Stimulated activated naive B cell treated with anti-CD40 and anti-IgM and Interleukin-4, amounts not matched to agents 10 μg/mL and 1 μg/mL and 100 μg/mL, for 72 hours (primary cell): ENCODE measurements at regions not wholly inside any gene's neighbourhood (a gene's known extent, or its start where the extent isn't known, plus 50 kb on each side); places are given as distances from the start of the nearest gene placed in this dataset.
"Not testable (repeated sequence)": the region's sequence is repeated elsewhere in the genome, so short reads cannot be mapped to it uniquely, and the experiment has no call there.

ENCODE experiments used
- ATAC-seq, 2 donors: fragments of 150-1000 bp; cut with Tn5 transposase; replicated peaks; 2 replicates each; pipeline ENCODE4 v1.10.0; 2021; ENCODE audit warnings: moderate library complexity in 1 of 2
- DNase-seq: peaks from one replicate; pipeline ENCODE4 v3.0.0; 2021
- H3K27ac Mint-ChIP-seq: one replicate; pipeline ENCODE4 v1.8.0; 2022; ENCODE audit warnings: mild to moderate bottlenecking, mixed read lengths
- H3K27me3 Mint-ChIP-seq, 2 donors: one replicate each; pipeline ENCODE4 v1.8.0; 2022; ENCODE audit warnings: mixed read lengths in 2 of 2
- H3K36me3 Mint-ChIP-seq, 2 donors: one replicate each; pipeline ENCODE4 v1.8.0; 2022; ENCODE audit warnings: mixed read lengths in 2 of 2, mild to moderate bottlenecking in 1 of 2
- H3K4me1 Mint-ChIP-seq, 2 donors: one replicate each; pipeline ENCODE4 v1.8.0; 2022; ENCODE audit warnings: mixed read lengths in 2 of 2, mild to moderate bottlenecking in 1 of 2
- H3K4me3 Mint-ChIP-seq, 2 donors: one replicate each; pipeline ENCODE4 v1.8.0; 2022; ENCODE audit warnings: mild to moderate bottlenecking in 2 of 2, mixed read lengths in 2 of 2, moderate library complexity in 1 of 2
- H3K9me3 Mint-ChIP-seq, 2 donors: one replicate each; pipeline ENCODE4 v1.8.0; 2022; ENCODE audit warnings: mixed read lengths in 2 of 2, mild to moderate bottlenecking in 1 of 2

DNA sequence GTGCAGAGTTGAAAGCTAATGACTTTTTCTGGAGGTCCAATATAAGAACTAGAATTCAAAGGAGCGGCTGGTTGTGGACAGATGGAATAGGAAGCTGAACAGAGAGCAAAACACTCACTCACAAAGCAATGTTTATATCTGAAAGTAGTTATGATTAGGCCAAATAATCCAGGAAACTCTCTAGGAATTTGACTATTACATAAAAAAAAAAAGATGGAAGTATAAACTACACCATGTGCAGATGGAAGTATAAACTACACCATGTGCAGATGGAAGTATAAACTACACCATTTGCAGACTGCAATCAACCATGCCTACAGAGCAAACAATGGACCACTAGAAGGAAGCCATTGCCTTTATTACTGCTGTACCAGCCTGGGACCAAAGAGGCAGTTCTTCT lies 771.1 kb downstream of the BRINP3 start:
- no peak overlapping the region for H3K27ac Mint-ChIP-seq
- H3K4me1 Mint-ChIP-seq, result no peaks in the 10 kb centered on the region
- ATAC-seq (no peak), DNase-seq (no peak)
- peaks cover 0 to 9% of the 10 kb centered on the region in 2 donors for H3K9me3 Mint-ChIP-seq
- no peak overlapping the region for H3K4me3 Mint-ChIP-seq
- no peaks in the 10 kb centered on the region for H3K27me3 Mint-ChIP-seq
- H3K36me3 Mint-ChIP-seq, result no peaks in the 10 kb centered on the region

DNA sequence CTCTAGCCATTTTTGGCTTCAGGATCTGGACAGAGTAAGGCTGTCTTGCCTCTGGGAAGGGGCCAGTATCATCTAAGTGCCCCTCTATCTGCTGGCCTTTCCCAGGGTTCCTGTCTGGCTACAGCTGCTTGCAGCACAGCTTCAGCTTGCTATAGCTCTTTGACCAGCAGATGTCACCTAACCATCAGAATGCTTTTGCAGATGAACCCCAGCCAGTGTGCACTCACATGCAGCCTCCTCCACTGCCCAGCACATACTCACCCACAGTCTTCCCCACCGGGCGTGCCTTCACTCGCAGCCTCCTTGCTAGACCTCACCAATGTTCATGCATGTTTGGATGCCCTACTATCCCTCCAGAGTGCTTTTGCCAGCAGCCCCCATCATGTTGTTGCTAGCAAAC lies 769.0 kb downstream of the BRINP3 start:
- Mint-ChIP-seq H3K36me3 (no peaks in the 10 kb centered on the region), H3K9me3 (peaks cover 0 to 13% of the 10 kb centered on the region in 2 donors), H3K27me3 (no peaks in the 10 kb centered on the region), H3K4me3 (no peak overlapping the region), H3K27ac (no peak overlapping the region), H3K4me1 (no peaks in the 10 kb centered on the region)
- peak in 1 of 2 donors; percentile 10 for ATAC-seq
- no peak for DNase-seq

DNA sequence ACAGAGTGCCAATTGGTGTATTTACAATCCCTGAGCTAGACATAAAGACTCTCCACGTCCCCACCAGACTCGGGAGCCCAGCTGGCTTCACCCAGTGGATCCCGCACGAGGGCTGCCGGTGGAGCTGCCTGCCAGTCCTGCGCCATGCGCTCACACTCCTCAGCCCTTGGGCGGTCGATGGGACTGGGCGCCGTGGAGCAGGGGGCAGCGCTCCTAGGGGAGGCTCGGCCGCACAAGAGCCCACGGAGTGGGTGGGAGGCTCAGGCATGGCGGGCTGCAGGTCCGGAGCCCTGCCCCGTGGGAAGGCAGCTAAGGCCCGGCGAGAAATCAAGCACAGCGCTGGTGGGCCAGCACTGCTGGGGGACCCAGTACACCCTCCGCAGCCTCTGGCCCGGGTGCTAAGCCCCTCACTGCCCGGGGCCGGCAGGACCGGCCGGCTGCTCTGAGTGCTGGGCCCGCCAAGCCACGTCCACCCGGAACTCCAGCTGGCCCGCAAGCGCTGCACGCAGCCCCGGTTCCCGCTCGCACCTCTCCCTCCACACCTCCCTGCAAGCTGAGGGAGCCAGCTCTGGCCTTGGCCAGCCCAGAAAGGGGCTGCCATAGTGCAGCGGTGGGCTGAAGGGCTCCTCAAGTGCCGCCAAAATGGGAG lies 759.4 kb downstream of the BRINP3 start:
- not testable (repeated sequence) for H3K36me3 Mint-ChIP-seq, H3K4me3 Mint-ChIP-seq, ATAC-seq

DNA sequence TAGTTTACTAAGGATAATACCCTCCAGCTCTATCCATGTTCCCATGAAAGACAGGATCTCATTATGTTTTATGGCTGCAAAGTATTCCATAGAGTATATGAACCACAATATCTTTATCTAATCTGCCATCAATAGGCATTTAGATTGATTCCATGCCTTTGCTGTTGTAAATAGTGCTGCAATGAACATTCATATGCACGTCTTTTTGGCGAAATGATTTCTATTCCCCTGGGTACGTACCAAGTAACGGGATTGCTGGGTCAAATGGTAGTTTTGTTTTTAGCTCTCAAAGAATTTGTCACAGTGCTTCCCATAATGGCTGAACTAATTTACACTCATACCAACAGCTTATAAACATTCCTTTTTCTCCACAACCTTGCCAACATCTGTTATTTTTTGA lies 750.9 kb downstream of the BRINP3 start:
- no peak for DNase-seq
- Mint-ChIP-seq H3K27me3 (no peaks in the 10 kb centered on the region), H3K9me3 (peaks cover 0 to 6% of the 10 kb centered on the region in 2 donors), H3K36me3 (no peaks in the 10 kb centered on the region), H3K27ac (no peak overlapping the region), H3K4me1 (no peaks in the 10 kb centered on the region), H3K4me3 (no peak overlapping the region)
- no peak for ATAC-seq

More for the DNA sequence above, 759.4 kb downstream of the BRINP3 start:
- not testable (repeated sequence) for H3K9me3 Mint-ChIP-seq, H3K27ac Mint-ChIP-seq, H3K27me3 Mint-ChIP-seq, H3K4me1 Mint-ChIP-seq, DNase-seq

DNA sequence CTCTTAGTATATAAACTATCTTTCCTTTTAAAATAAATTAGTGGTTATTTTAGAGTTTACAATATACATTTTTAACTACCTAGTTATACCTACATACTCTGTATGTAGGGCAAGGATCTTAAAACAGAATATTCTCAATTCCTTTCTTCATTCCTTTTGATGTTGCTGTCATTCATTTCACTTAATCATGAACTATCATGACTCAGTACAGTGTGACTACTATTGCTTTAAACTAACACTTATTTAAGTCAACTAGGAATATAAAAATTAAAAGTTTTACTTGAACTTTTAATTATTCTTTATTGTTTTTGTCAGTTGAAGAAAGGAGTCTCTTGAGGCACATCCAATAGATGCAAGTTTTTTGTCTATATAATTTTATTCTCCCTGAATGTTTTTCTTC lies 726.4 kb downstream of the BRINP3 start:
- no peak overlapping the region for H3K4me3 Mint-ChIP-seq
- no peaks in the 10 kb centered on the region for H3K27me3 Mint-ChIP-seq
- no peaks in the 10 kb centered on the region for H3K4me1 Mint-ChIP-seq
- H3K9me3 Mint-ChIP-seq, result peaks cover 2 to 3% of the 10 kb centered on the region in 2 donors
- ATAC-seq (no peak), DNase-seq (no peak)
- H3K36me3 Mint-ChIP-seq, result no peaks in the 10 kb centered on the region
- H3K27ac Mint-ChIP-seq, result no peak overlapping the region

DNA sequence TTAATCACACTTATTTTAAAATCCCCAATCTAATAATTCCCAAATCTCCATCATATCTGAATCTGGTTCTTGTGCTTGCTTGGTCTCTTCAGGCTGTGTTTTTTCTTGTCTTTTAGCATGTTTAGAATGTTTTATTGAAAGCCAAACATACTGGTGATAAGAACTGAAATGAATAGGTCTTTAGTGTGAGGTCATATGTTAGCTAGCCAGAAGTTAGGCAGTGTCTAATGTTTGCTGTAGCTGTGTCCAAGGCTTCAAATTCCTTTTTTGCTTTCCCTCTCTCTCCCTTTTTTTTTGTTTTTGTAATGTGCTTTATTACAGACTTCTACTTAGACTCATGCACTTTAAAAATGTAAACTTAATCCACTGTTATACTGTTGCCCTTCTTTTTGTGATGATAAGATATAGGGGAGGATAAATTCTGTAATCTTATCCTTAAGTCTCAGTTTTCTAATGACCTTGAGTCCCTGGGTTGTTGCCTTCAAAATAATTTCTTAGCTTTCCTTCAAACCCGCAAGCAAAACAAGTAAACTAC lies 725.1 kb downstream of the BRINP3 start:
- peaks cover 3 to 6% of the 10 kb centered on the region in 2 donors for H3K9me3 Mint-ChIP-seq
- no peak overlapping the region for H3K27ac Mint-ChIP-seq
- H3K4me1 Mint-ChIP-seq, result no peaks in the 10 kb centered on the region
- ATAC-seq (no peak), DNase-seq (no peak)
- no peaks in the 10 kb centered on the region for H3K36me3 Mint-ChIP-seq
- H3K4me3 Mint-ChIP-seq, result no peak overlapping the region
- H3K27me3 Mint-ChIP-seq, result no peaks in the 10 kb centered on the region

- not testable (repeated sequence) for H3K4me3 Mint-ChIP-seq, ATAC-seq, H3K27ac Mint-ChIP-seq, H3K27me3 Mint-ChIP-seq, H3K36me3 Mint-ChIP-seq, DNase-seq, H3K9me3 Mint-ChIP-seq, H3K4me1 Mint-ChIP-seq
Observed at GRCh38 chr1:189755100-189755499, 722.6 kb downstream of the BRINP3 start.

DNA sequence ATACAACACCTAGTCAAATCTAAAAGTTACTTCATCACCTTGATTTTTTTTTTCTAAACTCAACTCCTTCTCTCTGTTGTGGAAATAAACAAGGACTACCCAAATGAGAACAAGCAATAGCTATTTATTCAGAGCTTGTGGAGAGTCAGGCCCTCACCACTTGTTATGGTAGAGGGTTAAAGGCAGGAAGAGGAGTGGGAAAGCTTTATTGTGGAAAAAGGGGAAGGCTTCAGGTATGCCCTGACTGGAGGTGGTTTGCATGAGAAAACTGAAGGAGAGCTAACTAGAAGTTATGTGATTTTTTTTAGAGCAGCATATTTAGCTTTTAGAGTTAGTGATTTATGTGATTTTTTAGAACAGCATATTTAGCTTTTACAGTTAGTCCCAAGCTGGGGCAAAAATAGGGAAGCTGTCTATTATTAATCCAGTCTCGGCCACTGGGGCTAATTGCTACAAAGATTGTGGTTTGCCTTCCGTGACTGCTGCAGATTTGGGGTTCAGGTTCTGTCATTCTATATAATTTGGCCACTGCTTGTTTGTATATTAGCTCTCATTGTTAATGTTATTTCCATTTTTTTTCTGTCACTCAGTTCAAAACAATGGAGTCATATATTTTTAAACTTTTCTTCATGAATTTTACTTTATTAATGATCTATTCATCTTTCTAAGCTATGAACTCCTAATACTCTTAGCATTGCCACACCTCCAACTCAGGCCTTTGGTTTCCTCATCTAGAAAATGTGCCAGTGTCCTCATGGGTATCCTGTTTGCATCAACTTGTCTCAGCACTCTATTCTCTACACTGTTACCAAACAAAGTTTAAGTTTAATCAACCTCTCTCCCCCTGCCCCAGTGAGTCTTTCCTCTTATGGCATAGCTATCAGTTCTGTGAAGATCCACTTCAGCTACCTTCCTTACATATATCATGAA lies 713.0 kb downstream of the BRINP3 start:
- DNase-seq, result no peak
- no peak overlapping the region for H3K27ac Mint-ChIP-seq

GRCh38 chr1:189769448-189769847 lies 708.2 kb downstream of the BRINP3 start:
- no peak for ATAC-seq
- H3K4me3 Mint-ChIP-seq, result no peak overlapping the region
- H3K36me3 Mint-ChIP-seq, result no peaks in the 10 kb centered on the region

More for the DNA sequence above, 713.0 kb downstream of the BRINP3 start:
- Mint-ChIP-seq H3K27me3 (no peaks in the 10 kb centered on the region), H3K36me3 (no peaks in the 10 kb centered on the region), H3K4me1 (no peaks in the 10 kb centered on the region), H3K9me3 (peaks cover 0 to 1% of the 10 kb centered on the region in 2 donors), H3K4me3 (no peak overlapping the region)
- no peak for ATAC-seq

GRCh38 chr1:189774721-189775287 lies 702.9 kb downstream of the BRINP3 start:
- Mint-ChIP-seq H3K9me3 (peaks cover 4% of the 10 kb centered on the region in 2 donors), H3K4me1 (no peaks in the 10 kb centered on the region), H3K27ac (no peak overlapping the region), H3K4me3 (no peak overlapping the region), H3K27me3 (no peaks in the 10 kb centered on the region), H3K36me3 (no peaks in the 10 kb centered on the region)
- no peak for DNase-seq
- ATAC-seq, result no peak

More at GRCh38 chr1:189769448-189769847, 708.2 kb downstream of the BRINP3 start:
- Mint-ChIP-seq H3K27me3 (no peaks in the 10 kb centered on the region), H3K4me1 (no peaks in the 10 kb centered on the region), H3K27ac (no peak overlapping the region), H3K9me3 (peaks cover 0 to 4% of the 10 kb centered on the region in 2 donors)
- no peak for DNase-seq

- H3K27ac Mint-ChIP-seq, result no peak overlapping the region
- peaks cover 4 to 5% of the 10 kb centered on the region in 2 donors for H3K9me3 Mint-ChIP-seq
- no peaks in the 10 kb centered on the region for H3K4me1 Mint-ChIP-seq
- ATAC-seq, result no peak
- no peaks in the 10 kb centered on the region for H3K27me3 Mint-ChIP-seq
- H3K36me3 Mint-ChIP-seq, result no peaks in the 10 kb centered on the region
- DNase-seq, result no peak
- H3K4me3 Mint-ChIP-seq, result no peak overlapping the region
Observed at GRCh38 chr1:189775343-189775742, 702.3 kb downstream of the BRINP3 start.

DNA sequence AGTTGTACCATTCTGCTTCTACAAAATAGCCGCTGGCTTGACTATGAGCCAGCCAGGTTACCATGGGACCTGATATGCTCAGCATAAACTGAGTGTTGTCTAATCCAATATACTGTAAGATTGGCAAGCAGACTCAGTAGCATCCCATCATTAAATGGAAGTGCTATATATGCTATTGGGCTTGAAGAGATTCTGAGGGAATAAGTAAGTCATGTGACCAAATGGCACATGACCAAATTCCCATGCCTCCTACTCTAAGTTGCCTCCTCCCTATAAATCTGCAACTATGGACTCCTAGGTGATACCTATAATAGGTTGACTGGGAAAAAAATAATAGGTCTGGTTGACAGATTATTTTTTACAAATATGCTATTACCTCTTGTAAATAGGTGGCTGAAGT lies 698.6 kb downstream of the BRINP3 start:
- no peaks in the 10 kb centered on the region for H3K27me3 Mint-ChIP-seq
- H3K4me3 Mint-ChIP-seq, result no peak overlapping the region
- no peaks in the 10 kb centered on the region for H3K4me1 Mint-ChIP-seq
- DNase-seq, result no peak
- peaks cover 0 to 6% of the 10 kb centered on the region in 2 donors for H3K9me3 Mint-ChIP-seq
- H3K27ac Mint-ChIP-seq, result no peak overlapping the region
- no peak for ATAC-seq
- H3K36me3 Mint-ChIP-seq, result no peaks in the 10 kb centered on the region

- no peak overlapping the region for H3K27ac Mint-ChIP-seq
- no peaks in the 10 kb centered on the region for H3K27me3 Mint-ChIP-seq
- H3K9me3 Mint-ChIP-seq, result peaks cover 0 to 6% of the 10 kb centered on the region in 2 donors
- ATAC-seq (no peak), DNase-seq (no peak)
- H3K36me3 Mint-ChIP-seq, result no peaks in the 10 kb centered on the region
- H3K4me3 Mint-ChIP-seq, result no peak overlapping the region
- H3K4me1 Mint-ChIP-seq, result no peaks in the 10 kb centered on the region
Observed at GRCh38 chr1:189782295-189782694, 695.4 kb downstream of the BRINP3 start.

GRCh38 chr1:189783456-189783855 lies 694.2 kb downstream of the BRINP3 start:
- Mint-ChIP-seq H3K9me3 (peaks cover 4 to 6% of the 10 kb centered on the region in 2 donors), H3K27ac (no peak overlapping the region), H3K27me3 (no peaks in the 10 kb centered on the region), H3K36me3 (no peaks in the 10 kb centered on the region), H3K4me1 (no peaks in the 10 kb centered on the region), H3K4me3 (no peak overlapping the region)
- ATAC-seq (no peak), DNase-seq (no peak)
